Erythroblast (primary cell): ENCODE measurements at regions not wholly inside any gene's neighbourhood (a gene's known extent, or its start where the extent isn't known, plus 50 kb on each side); places are given as distances from the start of the nearest gene placed in this dataset.

ENCODE experiments used
- DNase-seq, 2 experiments: peaks; one replicate each; lab custom pipeline; 2025; lab: John Stamatoyannopoulos, UW
- GATA1 ChIP-seq: IDR thresholded peaks from 2 replicates; pipeline ENCODE4 v1.6.1; 2011; ENCODE audit warnings: low read depth, mild to moderate bottlenecking, control low read depth, low read length, moderate library complexity
- POLR2A ChIP-seq: IDR thresholded peaks from 2 replicates; pipeline ENCODE4 v1.6.1; 2011; ENCODE audit warnings: mild to moderate bottlenecking, low read length

DNA sequence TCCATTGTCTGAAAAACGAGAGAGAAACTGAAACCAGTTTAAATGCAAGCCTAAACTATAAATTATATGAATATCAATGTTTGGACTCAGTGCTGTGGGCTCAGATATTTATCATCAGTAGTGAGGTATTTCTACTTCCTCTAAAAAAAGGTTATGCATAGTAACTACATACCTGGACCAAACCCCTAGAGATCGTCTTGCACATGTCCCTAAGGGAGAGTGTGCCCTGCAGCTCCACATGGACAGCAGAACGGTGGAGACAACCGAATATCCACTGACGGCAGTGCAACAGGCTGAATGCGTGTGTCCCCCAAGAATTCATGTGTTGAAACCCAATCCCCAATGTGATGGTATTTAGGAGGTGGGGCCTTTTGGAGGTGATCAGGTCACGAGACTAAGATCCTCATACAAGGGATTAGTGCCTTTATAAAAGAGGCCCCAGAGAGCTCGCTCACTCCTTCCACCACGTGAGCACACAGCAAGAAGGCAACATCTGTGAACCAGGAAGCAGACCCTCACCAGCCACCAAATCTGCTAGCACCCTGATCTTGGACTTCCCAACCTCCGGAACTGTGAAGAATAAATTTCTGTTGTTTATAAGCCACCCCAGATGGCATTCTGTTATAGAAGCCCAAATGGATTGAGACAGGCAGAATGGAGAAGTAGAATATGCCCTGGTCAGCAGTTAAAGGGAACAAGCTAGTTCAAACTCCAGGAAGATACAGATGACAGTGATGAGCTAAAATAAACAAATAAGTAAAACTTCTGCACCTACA lies 208.4 kb downstream of the ANAPC1 start:
- DNase-seq = no peak
- TF ChIP-seq POLR2A = no peak

DNA sequence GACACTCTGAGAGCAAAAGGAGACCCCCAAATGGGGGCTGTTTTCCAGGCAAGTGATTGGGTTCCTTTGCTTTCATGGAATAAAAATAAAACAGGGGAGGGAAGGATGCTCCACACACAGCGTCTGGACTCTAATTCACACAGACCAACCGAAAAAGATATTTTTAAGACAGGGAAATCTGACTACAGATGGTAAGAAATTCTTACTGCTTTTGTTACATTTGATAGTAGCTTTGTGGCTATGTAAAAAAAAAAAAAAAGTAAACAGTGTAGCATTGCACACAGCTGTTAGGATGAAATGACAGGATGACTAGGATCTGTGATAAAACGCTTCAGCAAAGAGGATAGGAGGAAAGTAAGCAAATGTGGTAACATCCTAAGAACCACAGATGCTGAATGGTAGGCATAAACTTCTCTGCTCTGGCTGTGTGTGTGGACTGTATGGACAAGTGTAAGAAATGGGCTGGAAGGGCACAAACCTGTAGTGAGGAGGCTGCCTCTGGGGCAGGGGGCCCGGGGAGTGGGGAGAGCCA lies 207.6 kb downstream of the ANAPC1 start:
- no peak for TF ChIP-seq GATA1
- TF ChIP-seq POLR2A = no peak
- DNase-seq = no peak

DNA sequence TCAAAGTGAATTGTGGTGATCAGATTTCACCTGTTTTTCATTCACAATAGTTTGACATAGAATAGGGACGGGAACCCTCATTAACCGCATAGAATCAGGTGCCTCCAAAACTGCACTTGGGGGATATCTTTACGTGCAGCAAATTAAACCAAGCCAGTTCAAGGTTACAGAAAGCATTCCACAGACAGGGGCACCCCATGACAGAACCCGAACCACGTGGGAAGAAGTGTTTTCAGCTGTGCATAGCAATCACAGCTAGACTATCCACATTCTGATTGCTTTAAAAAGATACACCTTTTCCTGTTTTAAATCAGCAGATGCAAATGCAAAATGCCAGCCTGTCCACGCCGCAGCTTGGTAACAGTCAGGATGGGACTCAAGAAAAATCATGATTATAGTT lies 205.8 kb downstream of the ANAPC1 start:
- TF ChIP-seq GATA1 = no peak
- TF ChIP-seq POLR2A = no peak
- DNase-seq = no peak

GRCh38 chr2:111678651-111679050 lies 205.3 kb downstream of the ANAPC1 start:
- TF ChIP-seq GATA1 (no peak), POLR2A (no peak)
- DNase-seq = no peak

DNA sequence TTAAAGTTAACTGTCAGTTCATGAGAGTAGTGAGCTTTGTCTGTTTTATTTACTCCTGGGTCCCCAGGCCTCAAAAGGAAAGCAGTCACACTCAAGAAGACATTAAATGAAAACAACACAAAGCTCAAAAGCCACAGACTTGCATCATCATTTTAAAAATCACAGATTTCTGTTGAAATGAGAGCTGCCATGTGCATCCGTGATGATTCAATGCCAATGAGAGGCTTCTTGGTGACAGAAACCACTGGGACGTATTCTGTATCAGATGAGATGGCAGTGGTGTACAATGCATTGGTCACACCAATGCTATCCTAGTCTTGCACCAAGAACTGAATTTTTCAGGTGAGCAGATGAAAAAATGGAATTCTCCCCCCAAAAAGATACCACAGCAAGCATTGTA lies 204.8 kb downstream of the ANAPC1 start:
- no peak for TF ChIP-seq GATA1
- no peak for TF ChIP-seq POLR2A
- no peak for DNase-seq

DNA sequence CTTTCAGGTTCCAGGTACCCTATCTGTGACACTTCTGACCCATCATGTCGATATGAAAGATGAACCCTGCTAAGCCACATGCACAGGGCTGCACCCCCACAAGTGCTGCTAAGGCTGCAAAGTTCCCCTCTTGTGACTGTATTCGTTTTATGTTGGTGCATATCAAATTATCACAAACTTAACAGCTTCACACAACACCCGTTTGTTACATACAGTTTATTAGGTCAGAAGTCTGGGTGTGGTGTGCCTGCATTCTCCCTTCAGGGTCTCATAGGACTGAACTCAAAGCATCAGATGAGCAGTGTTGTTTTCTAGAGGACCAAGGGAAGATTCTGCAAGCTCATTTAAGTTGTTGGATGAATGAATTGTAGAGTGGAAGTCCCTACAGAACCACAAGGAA lies 199.4 kb downstream of the ANAPC1 start:
- TF ChIP-seq GATA1 (no peak), POLR2A (no peak)

GRCh38 chr2:111685342-111685741 lies 198.7 kb downstream of the ANAPC1 start:
- DNase-seq = no peak
- TF ChIP-seq POLR2A (no peak), GATA1 (no peak)

More for the DNA sequence above, 199.4 kb downstream of the ANAPC1 start:
- no peak for DNase-seq

DNA sequence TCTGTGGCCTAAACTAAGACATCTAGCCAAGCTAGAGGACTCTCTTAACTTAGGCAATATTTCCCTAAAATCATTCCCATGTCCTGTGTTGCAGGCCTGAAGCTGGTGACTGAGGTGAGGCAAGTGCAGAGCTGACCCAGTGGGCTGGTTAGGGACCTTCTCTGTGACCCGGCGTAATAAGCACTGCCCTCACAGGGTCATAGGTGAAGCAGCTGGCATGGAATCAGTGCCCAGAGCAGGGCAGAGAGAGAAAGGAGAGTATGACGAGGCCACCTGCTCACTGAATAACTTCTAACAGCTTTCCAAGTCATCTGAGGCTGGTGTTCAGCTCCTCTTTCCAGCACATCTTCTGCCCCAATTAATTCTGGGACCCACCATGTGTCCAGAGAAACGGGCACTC lies 197.0 kb downstream of the ANAPC1 start:
- TF ChIP-seq POLR2A (no peak), GATA1 (no peak)

DNA sequence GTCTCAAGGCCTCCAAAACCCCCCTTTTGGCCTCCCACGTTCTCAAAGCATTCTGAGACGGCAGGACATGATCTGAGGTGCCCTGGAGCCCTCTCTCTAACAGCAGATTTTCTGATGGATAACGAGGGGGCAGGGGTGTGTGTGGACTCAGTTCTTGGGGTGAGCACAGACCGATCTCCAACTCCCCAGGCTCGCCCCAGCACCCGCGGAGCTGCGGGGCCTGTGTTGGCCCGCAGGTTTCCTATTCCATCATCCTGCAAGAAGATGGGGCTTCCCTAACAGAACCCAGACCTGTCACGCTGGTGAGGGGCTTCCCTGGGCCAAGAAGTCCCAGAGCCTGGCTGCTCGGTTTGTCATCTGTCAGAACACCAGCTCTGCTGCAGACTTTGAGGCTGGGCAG lies 196.1 kb downstream of the ANAPC1 start:
- no peak for DNase-seq
- no peak for TF ChIP-seq POLR2A
- no peak for TF ChIP-seq GATA1

More for the DNA sequence above, 197.0 kb downstream of the ANAPC1 start:
- DNase-seq = no peak

- TF ChIP-seq GATA1 (no peak), POLR2A (no peak)
- DNase-seq = no peak
These were observed 195.5 kb downstream of the ANAPC1 start for GRCh38 chr2:111688482-111688881.

- TF ChIP-seq POLR2A = no peak
- TF ChIP-seq GATA1 = no peak
- no peak for DNase-seq
These were observed 194.8 kb downstream of the ANAPC1 start for GRCh38 chr2:111689174-111689573.

DNA sequence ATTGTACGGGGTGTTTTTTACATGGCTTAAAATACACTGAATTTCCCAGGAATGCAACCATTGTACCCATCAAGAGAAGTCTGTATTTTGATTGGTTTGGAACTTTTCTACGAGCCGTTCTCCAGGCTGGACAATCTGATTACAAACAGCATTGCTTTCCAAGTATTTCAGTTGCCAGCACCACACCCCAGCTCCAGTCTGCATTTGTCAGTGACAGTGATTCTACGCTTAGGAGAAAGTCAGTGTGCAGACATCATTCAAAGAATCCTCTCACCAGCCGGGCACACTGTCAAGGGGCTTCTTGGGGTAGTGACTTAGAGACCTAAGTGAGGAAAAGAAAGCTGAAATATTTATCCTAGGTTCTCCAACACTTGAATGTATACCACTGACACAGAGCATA lies 194.1 kb downstream of the ANAPC1 start:
- TF ChIP-seq POLR2A (no peak), GATA1 (no peak)
- DNase-seq = no peak

GRCh38 chr2:111691164-111691875 lies 192.7 kb downstream of the ANAPC1 start:
- DNase-seq = no peak
- TF ChIP-seq GATA1 (no peak), POLR2A (no peak)

GRCh38 chr2:111692311-111692710 lies 191.7 kb downstream of the ANAPC1 start:
- DNase-seq = no peak
- no peak for TF ChIP-seq GATA1
- TF ChIP-seq POLR2A = no peak

DNA sequence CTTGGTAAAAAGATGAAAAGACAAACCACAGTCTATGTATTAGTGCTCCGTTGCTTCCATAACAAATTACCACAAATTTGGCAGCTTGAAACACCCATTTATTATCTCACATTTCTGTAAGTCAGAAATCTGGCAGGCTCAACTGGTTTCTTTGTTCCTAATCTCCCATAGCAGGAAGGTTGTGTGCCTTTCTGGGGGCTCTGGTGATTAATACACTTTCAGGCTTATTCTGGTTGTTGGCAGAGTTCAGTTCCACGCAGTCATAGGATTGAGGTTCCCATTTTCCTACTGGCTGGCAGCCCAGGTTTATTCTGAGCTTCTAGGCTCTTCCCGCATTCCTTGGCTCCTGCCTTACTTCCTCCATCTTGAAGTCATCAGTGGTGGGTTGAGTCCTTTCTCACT lies 189.3 kb downstream of the ANAPC1 start:
- TF ChIP-seq GATA1 = no peak
- TF ChIP-seq POLR2A = no peak
- DNase-seq = peak in 1 of 2 experiments; percentile 11
